Suprapubic skin (tissue), 4 donors: ENCODE measurements at regions not wholly inside any gene's neighbourhood (a gene's known extent, or its start where the extent isn't known, plus 50 kb on each side); places are given as distances from the start of the nearest gene placed in this dataset.

Source experiments
- DNase-seq, 2 donors: peaks; one replicate each; pipeline ENCODE4 v3.0.0-alpha.2; 2019; ENCODE audit warnings: low spot score in 2 of 2
- H3K27ac ChIP-seq: fragments of 200-600 bp; sonication (generic); one replicate; pipeline ENCODE4 v1.5.1; 2019
- H3K27me3 ChIP-seq: fragments of 200-600 bp; sonication (generic); one replicate; pipeline ENCODE4 v1.5.1; 2019
- H3K36me3 ChIP-seq: fragments of 200-600 bp; sonication (generic); one replicate; pipeline ENCODE4 v1.5.1; 2019
- H3K4me1 ChIP-seq: fragments of 200-600 bp; sonication (generic); one replicate; pipeline ENCODE4 v1.5.1; 2019
- H3K4me3 ChIP-seq: fragments of 200-600 bp; sonication (generic); one replicate; pipeline ENCODE4 v1.5.1; 2019; ENCODE audit warnings: mild to moderate bottlenecking
- H3K9me3 ChIP-seq: fragments of 200-600 bp; sonication (generic); one replicate; pipeline ENCODE4 v1.5.1; 2019
- EP300 ChIP-seq: sonication (generic); formaldehyde crosslinking; IDR thresholded peaks from one replicate; pipeline ENCODE4 v1.6.1; 2017; ENCODE audit warnings: antibody characterized with exemption
- POLR2A ChIP-seq, 2 donors: fragments of 450-650 bp; IDR thresholded peaks; one replicate each; pipeline ENCODE4 v1.6.1; 2017; ENCODE audit warnings: antibody characterized with exemption in 2 of 2, mild to moderate bottlenecking in 2 of 2, moderate library complexity in 2 of 2
- POLR2AphosphoS5 ChIP-seq, 3 donors: sonication (generic); formaldehyde crosslinking; IDR thresholded peaks; one replicate each; pipeline ENCODE4 v1.6.1; 2017; ENCODE audit warnings: antibody characterized with exemption in 3 of 3
- WGBS: methylation state at CpG from one replicate; pipeline ENCODE4 v1.1.5; 2018; 5-methylcytosine and 5-hydroxymethylcytosine counted together
- TF ChIP-seq, protein P1 (sequence below), 2 donors: fragments of 200-600 bp in 1 of 2; fragments of 450-650 bp in 1 of 2; sonication (generic) in 1 of 2; IDR thresholded peaks; one replicate each; pipeline ENCODE4 v1.5.1; 2016 to 2019; ENCODE audit warnings: antibody characterized with exemption in 2 of 2, mild to moderate bottlenecking in 1 of 2, moderate library complexity in 1 of 2

DNA sequence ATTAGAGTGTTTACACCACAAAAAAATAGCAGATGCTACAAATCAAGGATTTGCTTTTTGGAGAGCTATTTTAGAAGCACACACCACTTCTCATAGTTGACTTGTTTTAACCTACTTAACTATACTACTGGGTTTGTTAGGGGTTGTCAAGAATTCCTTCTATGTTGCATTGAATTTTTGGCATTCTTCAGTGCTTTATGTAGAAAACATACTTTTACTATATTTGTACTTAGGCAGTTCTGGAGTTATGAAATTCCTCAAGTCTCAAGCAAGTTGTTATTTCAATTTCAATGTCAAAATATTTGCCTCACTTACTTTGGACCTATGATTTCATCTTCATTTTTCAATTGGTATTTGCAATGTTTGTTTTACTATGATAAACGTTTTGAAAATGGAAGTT is 449.6 kb downstream of the GLUD2 start:
- no peak for DNase-seq
- H3K4me3 ChIP-seq, result no peak overlapping the region
- 6% methylated on average over 1 of the region's 1 CpG for WGBS
- H3K27ac ChIP-seq, result no peak overlapping the region
- H3K27me3 ChIP-seq, result no peaks in the 10 kb centered on the region
- H3K4me1 ChIP-seq, result no peaks in the 10 kb centered on the region
- no peaks in the 10 kb centered on the region for H3K9me3 ChIP-seq
- TF ChIP-seq, protein P1, sequence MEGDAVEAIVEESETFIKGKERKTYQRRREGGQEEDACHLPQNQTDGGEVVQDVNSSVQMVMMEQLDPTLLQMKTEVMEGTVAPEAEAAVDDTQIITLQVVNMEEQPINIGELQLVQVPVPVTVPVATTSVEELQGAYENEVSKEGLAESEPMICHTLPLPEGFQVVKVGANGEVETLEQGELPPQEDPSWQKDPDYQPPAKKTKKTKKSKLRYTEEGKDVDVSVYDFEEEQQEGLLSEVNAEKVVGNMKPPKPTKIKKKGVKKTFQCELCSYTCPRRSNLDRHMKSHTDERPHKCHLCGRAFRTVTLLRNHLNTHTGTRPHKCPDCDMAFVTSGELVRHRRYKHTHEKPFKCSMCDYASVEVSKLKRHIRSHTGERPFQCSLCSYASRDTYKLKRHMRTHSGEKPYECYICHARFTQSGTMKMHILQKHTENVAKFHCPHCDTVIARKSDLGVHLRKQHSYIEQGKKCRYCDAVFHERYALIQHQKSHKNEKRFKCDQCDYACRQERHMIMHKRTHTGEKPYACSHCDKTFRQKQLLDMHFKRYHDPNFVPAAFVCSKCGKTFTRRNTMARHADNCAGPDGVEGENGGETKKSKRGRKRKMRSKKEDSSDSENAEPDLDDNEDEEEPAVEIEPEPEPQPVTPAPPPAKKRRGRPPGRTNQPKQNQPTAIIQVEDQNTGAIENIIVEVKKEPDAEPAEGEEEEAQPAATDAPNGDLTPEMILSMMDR (IDR thresholded peaks at IDR 0.05), result no peak
- TF ChIP-seq EP300 (no peak), POLR2A (IDR thresholded peaks at IDR 0.05) (no peak), POLR2AphosphoS5 (IDR thresholded peaks at IDR 0.05) (no peak)
- no peaks in the 10 kb centered on the region for H3K36me3 ChIP-seq

DNA sequence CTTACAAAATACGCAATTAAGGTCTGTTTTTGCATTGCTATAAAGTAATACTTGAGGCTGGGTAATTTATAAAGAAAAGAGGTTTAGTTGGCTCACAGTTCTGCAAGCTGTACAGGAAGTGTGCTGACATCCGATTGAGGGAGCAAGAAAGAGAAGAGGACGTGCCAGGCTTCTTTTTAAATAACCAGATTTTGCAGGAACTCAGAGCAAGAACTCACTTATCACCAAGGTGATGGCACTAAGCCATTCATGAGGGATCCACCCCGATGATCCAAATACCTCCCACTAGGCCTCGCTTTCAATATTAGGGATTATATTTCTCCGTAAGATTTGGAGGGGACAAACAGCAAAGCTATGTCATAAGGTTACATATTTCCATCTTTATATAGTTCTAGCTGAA is 456.7 kb downstream of the GLUD2 start:
- TF ChIP-seq, protein P1 (IDR thresholded peaks at IDR 0.05), result no peak
- no peak for TF ChIP-seq POLR2AphosphoS5 (IDR thresholded peaks at IDR 0.05)
- TF ChIP-seq EP300, result no peak
- TF ChIP-seq POLR2A (IDR thresholded peaks at IDR 0.05), result no peak
- Histone ChIP-seq H3K27ac (no peak overlapping the region), H3K36me3 (no peaks in the 10 kb centered on the region), H3K9me3 (no peaks in the 10 kb centered on the region), H3K4me3 (no peak overlapping the region), H3K27me3 (no peaks in the 10 kb centered on the region), H3K4me1 (no peaks in the 10 kb centered on the region)
- DNase-seq, result no peak
- WGBS, result 58% methylated on average over 6 of the region's 6 CpGs

DNA sequence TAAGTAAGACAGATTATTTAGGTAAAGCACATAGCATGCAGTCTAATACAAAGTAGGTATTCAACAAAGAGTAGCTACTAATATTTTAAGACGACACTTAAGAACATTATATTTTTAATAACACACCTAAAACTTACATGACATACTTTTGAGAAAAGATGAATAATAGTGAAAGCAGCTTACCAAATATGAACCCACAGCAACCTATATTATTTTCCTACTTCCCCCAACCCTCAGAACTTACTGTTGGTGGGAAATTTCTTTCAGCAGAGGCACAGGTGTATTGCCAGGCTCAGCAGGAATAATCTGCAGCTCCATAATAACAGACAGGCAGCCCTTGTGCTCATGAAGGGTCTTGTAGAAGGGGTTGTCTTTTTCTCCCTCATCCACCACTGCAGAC is 498.9 kb downstream of the GLUD2 start:
- no peaks in the 10 kb centered on the region for H3K4me1 ChIP-seq
- H3K4me3 ChIP-seq, result no peak overlapping the region
- TF ChIP-seq POLR2A (IDR thresholded peaks at IDR 0.05), result no peak
- TF ChIP-seq EP300, result no peak
- TF ChIP-seq, protein P1 (IDR thresholded peaks at IDR 0.05), result no peak
- H3K27me3 ChIP-seq, result no peaks in the 10 kb centered on the region
- H3K36me3 ChIP-seq, result no peaks in the 10 kb centered on the region
- 96% methylated on average over 1 of the region's 1 CpG for WGBS
- no peaks in the 10 kb centered on the region for H3K9me3 ChIP-seq
- DNase-seq, result no peak
- no peak overlapping the region for H3K27ac ChIP-seq

DNA sequence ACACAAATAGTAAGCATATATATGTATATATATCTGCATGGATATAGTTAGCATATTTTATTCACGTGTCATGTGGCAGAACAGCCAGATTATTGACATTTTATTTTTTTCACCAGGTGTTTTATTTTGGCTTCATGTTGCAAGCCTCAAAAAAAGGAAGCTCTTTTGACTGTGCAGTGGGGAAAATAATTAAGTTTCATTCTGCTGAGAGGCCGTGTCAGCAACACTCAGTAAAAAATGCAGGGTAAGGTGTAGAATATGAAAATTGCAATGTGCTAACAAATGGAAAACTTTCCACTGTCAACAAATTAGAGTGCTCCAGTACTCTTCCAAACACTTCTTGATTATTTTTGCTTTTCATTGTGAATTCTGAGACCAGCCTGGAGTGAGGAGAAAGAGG is 511.5 kb downstream of the GLUD2 start:
- no peaks in the 10 kb centered on the region for H3K27me3 ChIP-seq
- no peak for TF ChIP-seq EP300
- TF ChIP-seq POLR2A (IDR thresholded peaks at IDR 0.05), result no peak
- TF ChIP-seq, protein P1 (IDR thresholded peaks at IDR 0.05), result no peak
- TF ChIP-seq POLR2AphosphoS5 (IDR thresholded peaks at IDR 0.05), result no peak

DNA sequence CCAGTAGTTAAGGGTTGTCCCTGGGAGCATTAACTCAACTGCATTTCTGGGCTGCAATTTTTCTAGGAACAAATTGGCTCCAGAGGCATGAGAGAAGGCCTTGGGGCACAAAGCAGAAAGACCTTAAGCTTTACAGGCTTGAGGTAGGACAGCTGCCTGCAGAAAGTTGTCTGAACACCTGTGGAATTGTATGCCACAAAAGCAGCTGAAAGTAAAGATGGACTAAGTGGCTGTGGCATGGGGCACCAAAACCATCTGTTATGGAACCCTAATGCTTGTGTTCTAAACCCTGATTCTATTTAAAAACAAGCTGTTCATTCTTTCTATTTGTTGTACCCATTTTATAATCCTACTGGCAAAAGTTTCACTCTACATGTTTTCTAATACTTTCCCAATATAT is 515.2 kb downstream of the GLUD2 start:
- TF ChIP-seq, protein P1 (IDR thresholded peaks at IDR 0.05), result no peak
- TF ChIP-seq POLR2AphosphoS5 (IDR thresholded peaks at IDR 0.05) (no peak), EP300 (no peak), POLR2A (IDR thresholded peaks at IDR 0.05) (no peak)
- Histone ChIP-seq H3K4me3 (no peak overlapping the region), H3K36me3 (no peaks in the 10 kb centered on the region)

More for the DNA sequence above, 511.5 kb downstream of the GLUD2 start:
- H3K4me3 ChIP-seq, result no peak overlapping the region
- no peaks in the 10 kb centered on the region for H3K36me3 ChIP-seq
- no peaks in the 10 kb centered on the region for H3K9me3 ChIP-seq
- DNase-seq, result no peak
- H3K27ac ChIP-seq, result no peak overlapping the region
- no peaks in the 10 kb centered on the region for H3K4me1 ChIP-seq
- WGBS, result 34% methylated on average over 2 of the region's 2 CpGs

More for the DNA sequence above, 515.2 kb downstream of the GLUD2 start:
- no peaks in the 10 kb centered on the region for H3K27me3 ChIP-seq
- no peaks in the 10 kb centered on the region for H3K4me1 ChIP-seq
- H3K9me3 ChIP-seq, result no peaks in the 10 kb centered on the region
- DNase-seq, result no peak
- H3K27ac ChIP-seq, result no peak overlapping the region
